HG03521 (cell line): ENCODE measurements at regions not wholly inside any gene's neighbourhood (a gene's known extent, or its start where the extent isn't known, plus 50 kb on each side); places are given as distances from the start of the nearest gene placed in this dataset.
"Not testable (repeated sequence)": the region's sequence is repeated elsewhere in the genome, so short reads cannot be mapped to it uniquely, and the experiment has no call there.

Experiments used
- ATAC-seq: cut with Tn5 transposase; IDR thresholded peaks from one replicate; pipeline ENCODE4 v1.9.1; 2021; ENCODE audit warnings: mild to moderate bottlenecking, moderate library complexity; ENCODE audit not compliant: unreplicated experiment

GRCh38 chr5:100398815-100399214, 136.4 kb upstream of the FAM174A start:
- ATAC-seq = not testable (repeated sequence)

GRCh38 chr5:100379254-100379858, 155.8 kb upstream of the FAM174A start:
- ATAC-seq = not testable (repeated sequence)

GRCh38 chr5:100364757-100365478, 170.3 kb upstream of the FAM174A start:
- ATAC-seq = not testable (repeated sequence)

- ATAC-seq = not testable (repeated sequence)
These were observed 170.8 kb upstream of the FAM174A start for GRCh38 chr5:100364343-100364742.

- ATAC-seq = not testable (repeated sequence)
These were observed 175.2 kb upstream of the FAM174A start for GRCh38 chr5:100359998-100360397.

- ATAC-seq = not testable (repeated sequence)
These were observed 188.9 kb upstream of the FAM174A start for GRCh38 chr5:100346269-100346668.

GRCh38 chr5:100341485-100341884, 193.7 kb upstream of the FAM174A start:
- ATAC-seq = not testable (repeated sequence)

- ATAC-seq = no peak
These were observed 212.7 kb upstream of the FAM174A start for GRCh38 chr5:100322483-100322882.

GRCh38 chr5:100319885-100320284, 215.3 kb upstream of the FAM174A start:
- no peak for ATAC-seq

GRCh38 chr5:100313657-100314056, 221.5 kb upstream of the FAM174A start:
- no peak for ATAC-seq

- no peak for ATAC-seq
These were observed 223.4 kb upstream of the FAM174A start for GRCh38 chr5:100311806-100312205.

- no peak for ATAC-seq
These were observed 229.2 kb upstream of the FAM174A start for GRCh38 chr5:100306000-100306399.

- no peak for ATAC-seq
These were observed 232.0 kb upstream of the FAM174A start for GRCh38 chr5:100303216-100303615.

- no peak for ATAC-seq
These were observed 235.9 kb upstream of the FAM174A start for GRCh38 chr5:100299261-100299660.

GRCh38 chr5:100276071-100276470, 259.1 kb upstream of the FAM174A start:
- no peak for ATAC-seq

GRCh38 chr5:100275631-100276030, 259.5 kb upstream of the FAM174A start:
- ATAC-seq = no peak

- no peak for ATAC-seq
These were observed 261.2 kb upstream of the FAM174A start for GRCh38 chr5:100273846-100274580.

GRCh38 chr5:100270023-100270771, 265.0 kb upstream of the FAM174A start:
- no peak for ATAC-seq

- no peak for ATAC-seq
These were observed 274.2 kb upstream of the FAM174A start for GRCh38 chr5:100260968-100261367.

GRCh38 chr5:100252944-100253343, 282.2 kb upstream of the FAM174A start:
- ATAC-seq = no peak

- no peak for ATAC-seq
These were observed 283.1 kb upstream of the FAM174A start for GRCh38 chr5:100252037-100252436.
